Astrocyte (in vitro differentiated cells and primary cell): ENCODE measurements at regions not wholly inside any gene's neighbourhood (a gene's known extent, or its start where the extent isn't known, plus 50 kb on each side); places are given as distances from the start of the nearest gene placed in this dataset.
A peak's percentile ranks its signal among the peaks of the same experiment; 100 is the strongest.

Experiments
- DNase-seq: peaks from one replicate; pipeline ENCODE4 v3.0.0-alpha.2; 2010; ENCODE audit warnings: low read depth
- FAIRE-seq: peaks from 2 replicates; lab custom pipeline; 2011; peaks lifted over from hg19 to GRCh38; lab: Jason Lieb, UNC
- H2AFZ ChIP-seq: 2 replicates; pipeline ENCODE4 v1.6.0; 2012; ENCODE audit warnings: low read depth, low read length, inconsistent platforms
- H3K27ac ChIP-seq: 2 replicates; pipeline ENCODE4 v1.5.1; 2011; ENCODE audit warnings: low read depth, low read length, inconsistent platforms
- H3K27me3 ChIP-seq: 2 replicates; pipeline ENCODE4 v1.6.0; 2011; ENCODE audit warnings: low read length, inconsistent platforms; ENCODE audit not compliant: insufficient read depth
- H3K36me3 ChIP-seq: 2 replicates; pipeline ENCODE4 v1.5.1; 2011; ENCODE audit warnings: low read length, inconsistent platforms; ENCODE audit not compliant: insufficient read depth
- H3K4me1 ChIP-seq: 2 replicates; pipeline ENCODE4 v1.5.1; 2011; ENCODE audit warnings: low read length, inconsistent platforms; ENCODE audit not compliant: insufficient read depth
- H3K4me2 ChIP-seq: 2 replicates; pipeline ENCODE4 v1.6.0; 2012; ENCODE audit warnings: low read length, inconsistent platforms
- H3K4me3 ChIP-seq: 2 replicates; pipeline ENCODE4 v1.5.1; 2011; ENCODE audit warnings: low read depth, mild to moderate bottlenecking, low read length, inconsistent platforms; ENCODE audit not compliant: insufficient read depth
- H3K79me2 ChIP-seq: 2 replicates; pipeline ENCODE4 v1.6.0; 2012; ENCODE audit warnings: mild to moderate bottlenecking, low read length, inconsistent platforms; ENCODE audit not compliant: insufficient read depth
- H3K9ac ChIP-seq: 2 replicates; pipeline ENCODE4 v1.6.0; 2012; ENCODE audit warnings: mild to moderate bottlenecking, low read length, inconsistent platforms
- H3K9me3 ChIP-seq: 2 replicates; pipeline ENCODE4 v1.5.1; 2012; ENCODE audit warnings: low read depth, mild to moderate bottlenecking, low read length, inconsistent platforms; ENCODE audit not compliant: insufficient read depth
- H4K20me1 ChIP-seq: 2 replicates; pipeline ENCODE4 v1.6.0; 2012; ENCODE audit warnings: low read length, inconsistent platforms; ENCODE audit not compliant: insufficient read depth
- H3K27ac Mint-ChIP-seq: one replicate; pipeline ENCODE4 v1.8.0; 2021; ENCODE audit warnings: mild to moderate bottlenecking, mixed read lengths; ENCODE audit not compliant: unreplicated experiment
- H3K27me3 Mint-ChIP-seq: one replicate; pipeline ENCODE4 v1.8.0; 2021; ENCODE audit warnings: low read depth, mixed read lengths; ENCODE audit not compliant: unreplicated experiment
- H3K36me3 Mint-ChIP-seq: one replicate; pipeline ENCODE4 v1.8.0; 2021; ENCODE audit warnings: low read depth, mixed read lengths; ENCODE audit not compliant: unreplicated experiment
- H3K4me1 Mint-ChIP-seq: one replicate; pipeline ENCODE4 v1.8.0; 2021; ENCODE audit warnings: low read depth, mixed read lengths; ENCODE audit not compliant: unreplicated experiment
- H3K4me3 Mint-ChIP-seq: one replicate; pipeline ENCODE4 v1.8.0; 2021; ENCODE audit warnings: mild to moderate bottlenecking, moderate library complexity, mixed read lengths; ENCODE audit not compliant: unreplicated experiment
- H3K9me3 Mint-ChIP-seq: one replicate; pipeline ENCODE4 v1.8.0; 2021; ENCODE audit warnings: mild to moderate bottlenecking, mixed read lengths; ENCODE audit not compliant: unreplicated experiment
- EZH2 ChIP-seq: IDR thresholded peaks from 2 replicates; pipeline ENCODE4 v1.6.1; 2012; ENCODE audit warnings: mild to moderate bottlenecking, low read length, inconsistent platforms; ENCODE audit not compliant: insufficient read depth
- TF ChIP-seq, protein P1 (sequence below): IDR thresholded peaks from 2 replicates; pipeline ENCODE4 v1.5.1; 2011; ENCODE audit warnings: low read depth, mild to moderate bottlenecking, inconsistent platforms, low read length, moderate library complexity; ENCODE audit not compliant: insufficient read depth

DNA sequence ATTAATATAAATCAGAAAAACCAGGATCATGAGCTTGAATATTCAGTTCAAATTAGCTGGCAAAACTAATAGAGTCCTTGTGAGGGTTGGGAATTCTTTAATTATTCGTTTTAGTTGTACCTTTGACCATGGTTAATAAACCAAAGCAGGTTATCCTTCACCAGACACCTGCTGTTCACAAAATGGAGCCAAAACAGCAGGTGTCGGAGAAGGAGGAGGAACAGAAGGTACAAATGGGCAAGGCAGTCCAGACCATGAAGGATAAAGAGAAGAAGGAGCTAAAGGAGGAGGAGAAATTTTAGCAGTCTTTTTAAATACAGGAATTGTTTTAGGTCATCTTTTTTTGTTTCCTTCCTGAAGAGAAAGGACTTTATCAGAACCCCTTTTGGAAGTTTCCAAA, 106.1 kb downstream of the NHLRC3 start:
- H3K9me3 ChIP-seq, result no peaks in the 10 kb centered on the region
- peaks cover 5% of the 10 kb centered on the region for H3K4me1 Mint-ChIP-seq
- no peak overlapping the region for H3K27ac ChIP-seq
- peaks cover 2% of the 10 kb centered on the region for H3K9me3 Mint-ChIP-seq
- no peaks in the 10 kb centered on the region for H4K20me1 ChIP-seq
- H3K27me3 ChIP-seq, result peaks cover 22% of the 10 kb centered on the region
- H3K9ac ChIP-seq, result no peak overlapping the region
- no peaks in the 10 kb centered on the region for H3K4me1 ChIP-seq
- no peak overlapping the region for H3K4me2 ChIP-seq
- H3K4me3 Mint-ChIP-seq, result no peak overlapping the region
- no peaks in the 10 kb centered on the region for H3K36me3 ChIP-seq
- TF ChIP-seq, protein P1, sequence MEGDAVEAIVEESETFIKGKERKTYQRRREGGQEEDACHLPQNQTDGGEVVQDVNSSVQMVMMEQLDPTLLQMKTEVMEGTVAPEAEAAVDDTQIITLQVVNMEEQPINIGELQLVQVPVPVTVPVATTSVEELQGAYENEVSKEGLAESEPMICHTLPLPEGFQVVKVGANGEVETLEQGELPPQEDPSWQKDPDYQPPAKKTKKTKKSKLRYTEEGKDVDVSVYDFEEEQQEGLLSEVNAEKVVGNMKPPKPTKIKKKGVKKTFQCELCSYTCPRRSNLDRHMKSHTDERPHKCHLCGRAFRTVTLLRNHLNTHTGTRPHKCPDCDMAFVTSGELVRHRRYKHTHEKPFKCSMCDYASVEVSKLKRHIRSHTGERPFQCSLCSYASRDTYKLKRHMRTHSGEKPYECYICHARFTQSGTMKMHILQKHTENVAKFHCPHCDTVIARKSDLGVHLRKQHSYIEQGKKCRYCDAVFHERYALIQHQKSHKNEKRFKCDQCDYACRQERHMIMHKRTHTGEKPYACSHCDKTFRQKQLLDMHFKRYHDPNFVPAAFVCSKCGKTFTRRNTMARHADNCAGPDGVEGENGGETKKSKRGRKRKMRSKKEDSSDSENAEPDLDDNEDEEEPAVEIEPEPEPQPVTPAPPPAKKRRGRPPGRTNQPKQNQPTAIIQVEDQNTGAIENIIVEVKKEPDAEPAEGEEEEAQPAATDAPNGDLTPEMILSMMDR, result no peak
- FAIRE-seq, result no peak
- peaks cover 6% of the 10 kb centered on the region for H3K27me3 Mint-ChIP-seq
- no peaks in the 10 kb centered on the region for H3K79me2 ChIP-seq
- no peak overlapping the region for H3K4me3 ChIP-seq
- no peaks in the 10 kb centered on the region for H3K36me3 Mint-ChIP-seq
- no peak overlapping the region for H3K27ac Mint-ChIP-seq
- no peak for DNase-seq
- no peak overlapping the region for H2AFZ ChIP-seq

DNA sequence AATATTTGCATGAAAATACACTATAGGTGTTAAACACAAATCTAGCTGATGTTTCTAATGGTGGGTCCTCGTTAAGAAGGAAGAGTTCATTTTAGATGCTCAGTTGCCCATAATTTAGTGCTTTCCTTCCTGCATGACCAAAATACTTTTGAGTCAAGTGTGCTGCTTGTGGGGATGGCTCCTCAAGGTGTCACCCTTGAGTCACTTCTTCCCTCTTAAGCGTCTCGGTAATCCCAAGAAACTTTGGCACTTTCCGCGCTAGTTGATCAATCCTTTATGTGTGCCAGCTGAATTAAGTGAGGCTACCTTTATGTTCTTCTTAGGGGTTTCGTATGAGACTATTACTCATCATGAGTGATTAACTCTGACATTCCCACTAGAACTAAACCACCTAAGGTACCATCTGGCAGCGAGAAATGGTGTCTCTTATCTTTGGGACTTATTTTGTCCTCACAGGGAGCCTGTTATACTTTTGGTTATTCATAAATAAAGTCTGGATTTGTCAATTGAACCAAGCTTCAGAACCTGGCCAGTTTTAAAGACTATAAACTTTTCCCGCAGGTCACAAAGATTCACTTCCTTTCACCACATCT, 106.8 kb downstream of the NHLRC3 start:
- no peak overlapping the region for H3K27ac Mint-ChIP-seq
- Histone ChIP-seq H3K27me3 (peaks cover 24% of the 10 kb centered on the region), H2AFZ (no peak overlapping the region), H3K36me3 (no peaks in the 10 kb centered on the region), H3K9me3 (no peaks in the 10 kb centered on the region), H3K4me3 (no peak overlapping the region), H4K20me1 (no peaks in the 10 kb centered on the region), H3K79me2 (no peaks in the 10 kb centered on the region), H3K9ac (no peak overlapping the region), H3K4me2 (peak overlapping the region; percentile 43), H3K4me1 (no peaks in the 10 kb centered on the region), H3K27ac (no peak overlapping the region)
- FAIRE-seq, result peak; percentile 9
- peaks cover 6% of the 10 kb centered on the region for H3K27me3 Mint-ChIP-seq
- H3K4me1 Mint-ChIP-seq, result peaks cover 5% of the 10 kb centered on the region
- H3K36me3 Mint-ChIP-seq, result no peaks in the 10 kb centered on the region
- H3K9me3 Mint-ChIP-seq, result peaks cover 2% of the 10 kb centered on the region
- H3K4me3 Mint-ChIP-seq, result no peak overlapping the region
- TF ChIP-seq, protein P1, result peak; percentile 88
- TF ChIP-seq EZH2, result no peak
- DNase-seq, result peak; percentile 37

DNA sequence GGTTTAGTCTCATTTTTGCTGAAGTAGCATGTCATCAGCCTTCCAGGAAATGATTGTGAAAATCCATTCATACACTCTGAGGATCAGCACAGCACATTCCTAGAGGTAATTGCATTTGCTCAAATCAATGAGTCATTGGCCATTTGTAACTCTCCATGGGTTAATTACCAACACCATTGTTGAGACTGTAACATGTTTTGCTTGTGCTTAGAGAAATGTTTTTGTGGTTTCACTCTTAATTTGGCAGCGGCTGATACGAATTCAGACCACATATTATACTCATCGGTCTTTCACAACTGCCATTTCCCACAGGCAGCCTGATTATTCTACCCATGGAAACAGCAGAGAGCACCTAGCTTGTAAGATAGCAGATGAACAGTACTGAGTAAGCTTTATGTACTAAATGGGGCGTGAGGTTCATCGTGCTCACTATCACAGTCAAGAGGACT, 110.3 kb downstream of the NHLRC3 start:
- Mint-ChIP-seq H3K4me1 (peaks cover 9% of the 10 kb centered on the region), H3K27ac (no peak overlapping the region), H3K9me3 (peaks cover 2% of the 10 kb centered on the region), H3K27me3 (peaks cover 2% of the 10 kb centered on the region), H3K36me3 (no peaks in the 10 kb centered on the region), H3K4me3 (no peak overlapping the region)
- TF ChIP-seq EZH2, result no peak
- TF ChIP-seq, protein P1, result no peak
- Histone ChIP-seq H4K20me1 (no peaks in the 10 kb centered on the region), H3K9me3 (no peaks in the 10 kb centered on the region), H3K4me1 (no peaks in the 10 kb centered on the region), H2AFZ (no peak overlapping the region), H3K79me2 (no peaks in the 10 kb centered on the region), H3K36me3 (no peaks in the 10 kb centered on the region), H3K4me3 (no peak overlapping the region), H3K27ac (no peak overlapping the region), H3K9ac (no peak overlapping the region), H3K4me2 (peak overlapping the region; percentile 34), H3K27me3 (peaks cover 25% of the 10 kb centered on the region)
- FAIRE-seq, result peak; percentile 92
- DNase-seq, result peak; percentile 90
